K562 (cell line): ENCODE measurements at regions not wholly inside any gene's neighbourhood (a gene's known extent, or its start where the extent isn't known, plus 50 kb on each side); places are given as distances from the start of the nearest gene placed in this dataset.

ENCODE experiments used
- ATAC-seq: fragments of 200-7000 bp; cut with Tn5 transposase; 3 replicates; pipeline ENCODE4 v1.9.1; 2020; ENCODE audit warnings: moderate library complexity
- BruUV-seq: library from RNA; stranded (reverse); fragments of 400-500 nt; replicated peaks from 2 replicates; lab custom pipeline; 2021; lab: Mats Ljungman, UMichigan
- CTCF ChIA-PET: fragments of 300-600 bp; formaldehyde crosslinking; extraction: SDS; loops from one replicate; lab custom pipeline; 2021; ENCODE audit warnings: low intra/inter-chr PET ratio; lab: Yijun Ruan, JAX
- POLR2A ChIA-PET: fragments of 300-600, 350-650 bp; sonication (Branson Sonifier 250); formaldehyde crosslinking; extraction: SDS; loops from one replicate; lab custom pipeline; 2021; ENCODE audit warnings: antibody characterized with exemption, inconsistent platforms; lab: Yijun Ruan, JAX
- DNase-seq, 4 experiments: peaks; one replicate each; pipeline versions ENCODE4 v3.0.0 to v3.0.0-alpha.2; 2011 to 2018; ENCODE audit warnings: low spot score in 3 of 4, mixed read lengths in 3 of 4; ENCODE audit errors: extremely low read depth in 1 of 4
- FAIRE-seq: peaks from 2 replicates; lab custom pipeline; 2011; peaks lifted over from hg19 to GRCh38; lab: Jason Lieb, UNC
- H2AFZ ChIP-seq: 2 replicates; pipeline ENCODE4 v1.6.0; 2011; ENCODE audit warnings: low read depth, low read length, control low read depth, inconsistent platforms
- H3K27ac ChIP-seq: fragments of 200-600 bp; 3 replicates; pipeline ENCODE4 v1.8.0; 2011; ENCODE audit warnings: low read depth, mild to moderate bottlenecking, control low read depth, inconsistent platforms, low read length, moderate library complexity, mixed read lengths; ENCODE audit errors: extremely low read depth
- H3K27me3 ChIP-seq, 2 experiments: fragments of 300-600 bp in 1 of 2; 2 replicates in 1 of 2; 3 replicates in 1 of 2; pipeline versions ENCODE4 v1.6.0 to v1.8.0; 2011; ENCODE audit warnings: inconsistent platforms in 2 of 2, low read length in 2 of 2, mild to moderate bottlenecking in 1 of 2, mixed read lengths in 1 of 2, moderate library complexity in 1 of 2; ENCODE audit not compliant: control insufficient read depth in 2 of 2, insufficient read depth in 2 of 2
- H3K36me3 ChIP-seq: fragments of 300-600 bp; 3 replicates; pipeline ENCODE4 v1.8.0; 2011; ENCODE audit warnings: mild to moderate bottlenecking, low read length, inconsistent platforms; ENCODE audit not compliant: control insufficient read depth, insufficient read depth
- H3K4me1 ChIP-seq, 2 experiments: fragments of 200-600 bp in 1 of 2; replicated peaks in 1 of 2; 2 replicates in 1 of 2; 3 replicates in 1 of 2; pipeline versions ENCODE4 v1.5.1 to v1.8.0; 2011; ENCODE audit warnings: inconsistent platforms in 2 of 2, low read length in 2 of 2, mild to moderate bottlenecking in 1 of 2, mixed read lengths in 1 of 2, moderate library complexity in 1 of 2; ENCODE audit not compliant: control insufficient read depth in 2 of 2, insufficient read depth in 2 of 2
- H3K4me2 ChIP-seq: 2 replicates; pipeline ENCODE4 v1.6.1; 2011; ENCODE audit warnings: low read length, control low read depth, inconsistent platforms, mixed read lengths; ENCODE audit not compliant: insufficient read depth
- H3K4me3 ChIP-seq: fragments of 200-600 bp; sonication (generic), shearing (Covaris generic); 2 replicates; pipeline ENCODE4 v1.5.1; 2016; ENCODE audit warnings: control low read depth, inconsistent platforms
- H3K79me2 ChIP-seq: fragments of 200-600 bp; 3 replicates; pipeline ENCODE4 v1.8.0; 2011; ENCODE audit warnings: low read length, inconsistent platforms; ENCODE audit not compliant: control insufficient read depth, insufficient read depth
- H3K9ac ChIP-seq, 2 experiments: 2 replicates each; pipeline versions ENCODE4 v1.6.0 to v1.6.1; 2011; ENCODE audit warnings: low read depth in 2 of 2, low read length in 2 of 2, control low read depth in 1 of 2, inconsistent platforms in 1 of 2, mild to moderate bottlenecking in 1 of 2, mixed read lengths in 1 of 2; ENCODE audit not compliant: insufficient read depth in 1 of 2
- H3K9me1 ChIP-seq: one replicate; pipeline ENCODE4 v1.6.0; 2011; ENCODE audit warnings: inconsistent platforms, mild to moderate bottlenecking, low read length, moderate library complexity; ENCODE audit not compliant: control insufficient read depth, insufficient read depth
- H3K9me3 ChIP-seq: replicated peaks from 2 replicates; pipeline ENCODE4 v1.5.1; 2011; ENCODE audit warnings: low read depth, low read length, inconsistent platforms; ENCODE audit not compliant: control insufficient read depth, insufficient read depth
- H4K20me1 ChIP-seq: replicated peaks from 2 replicates; pipeline ENCODE4 v1.6.1; 2011; ENCODE audit warnings: low read length, inconsistent platforms, mixed read lengths; ENCODE audit not compliant: control insufficient read depth, insufficient read depth
- CBFA2T3 ChIP-seq: fragments of 450-650 bp; IDR thresholded peaks from 2 replicates; pipeline ENCODE4 v1.6.1; 2017
- ETS2 ChIP-seq: IDR thresholded peaks from 2 replicates; pipeline ENCODE4 v1.6.1; 2016; ENCODE audit warnings: borderline replicate concordance, missing genetic modification characterization, mild to moderate bottlenecking, moderate library complexity, missing compliant biosample characterization; ENCODE audit not compliant: poor library complexity, severe bottlenecking
- KLF1 ChIP-seq: fragments of 450-650 bp; IDR thresholded peaks from 2 replicates; pipeline ENCODE4 v1.6.1; 2016; ENCODE audit warnings: missing genetic modification characterization, missing compliant biosample characterization
- PHF8 ChIP-seq: fragments of 200-600 bp; sonication (generic); IDR thresholded peaks from 2 replicates; pipeline ENCODE4 v1.6.1; 2012; ENCODE audit warnings: mixed run types, mild to moderate bottlenecking, inconsistent platforms, low read length, moderate library complexity, borderline replicate concordance
- RBM14 ChIP-seq: fragments of 200-400 bp; formaldehyde crosslinking; IDR thresholded peaks from 2 replicates; pipeline ENCODE4 v1.6.1; 2018; ENCODE audit warnings: low read depth, mild to moderate bottlenecking, low read length, moderate library complexity, borderline replicate concordance; ENCODE audit not compliant: insufficient read depth
- TBL1XR1 ChIP-seq, 2 experiments: IDR thresholded peaks; 2 replicates each; pipeline ENCODE4 v1.6.1; 2012; ENCODE audit warnings: improper control_type of control experiment in 2 of 2, low read length in 2 of 2, mild to moderate bottlenecking in 1 of 2
- ZNF408 ChIP-seq: fragments of 250-450 bp; sonication (Bioruptor Pico); IDR thresholded peaks from 2 replicates; pipeline ENCODE4 v1.4.0; 2020; ENCODE audit warnings: low read depth, mild to moderate bottlenecking, moderate library complexity
- ZNF436 ChIP-seq: fragments of 250-450, 450-650 bp; sonication (Bioruptor Pico); formaldehyde crosslinking; IDR thresholded peaks from 2 replicates; pipeline ENCODE4 v1.7.0; 2020; ENCODE audit warnings: mild to moderate bottlenecking
- WGBS: fragments of 100-300 bp; shearing (Covaris generic); methylation state at CpG from one replicate; pipeline ENCODE4 v1.1.6; 2016; ENCODE audit warnings: low coverage, mixed read lengths; ENCODE audit not compliant: insufficient coverage; ENCODE audit errors: missing lambda C conversion rate; 5-methylcytosine and 5-hydroxymethylcytosine counted together
- in situ Hi-C: fragments of 300-500 bp; cut with MboI; formaldehyde crosslinking; loops from 4 replicates; pipeline ENCODE4 v1.15.0; 2018; ENCODE audit warnings: inconsistent platforms, mixed read lengths
- intact Hi-C: fragments of 100-400 bp; cut with micrococcal nuclease; formaldehyde crosslinking; loops from 2 replicates; pipeline ENCODE4 v1.14.2; 2022
- TF ChIP-seq, protein P1 (sequence below): fragments of 450-650 bp; formaldehyde crosslinking; IDR thresholded peaks from 2 replicates; pipeline ENCODE4 v1.4.0; 2022; ENCODE audit warnings: missing genetic modification characterization

DNA sequence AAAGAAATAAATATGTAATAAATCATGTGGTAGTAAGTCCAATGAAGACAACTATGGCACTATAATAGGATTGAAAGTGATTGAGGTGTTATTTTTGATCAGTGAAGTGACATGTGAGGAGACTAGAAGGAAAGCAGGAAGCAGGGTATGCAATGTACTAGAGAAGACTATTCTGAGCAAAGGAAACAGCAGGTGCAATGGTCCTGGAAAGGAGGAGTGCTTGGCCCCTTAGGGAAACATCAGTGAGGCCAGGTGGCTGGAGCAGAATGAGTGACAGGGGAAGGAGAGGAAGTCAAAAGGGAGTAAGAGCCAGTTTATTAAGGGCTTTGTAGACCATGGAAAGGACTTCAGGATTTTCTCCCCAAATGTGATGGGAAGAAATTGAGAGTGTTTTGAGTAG is 207.6 kb upstream of the HCCS start (continued):
- TF ChIP-seq, protein P1, sequence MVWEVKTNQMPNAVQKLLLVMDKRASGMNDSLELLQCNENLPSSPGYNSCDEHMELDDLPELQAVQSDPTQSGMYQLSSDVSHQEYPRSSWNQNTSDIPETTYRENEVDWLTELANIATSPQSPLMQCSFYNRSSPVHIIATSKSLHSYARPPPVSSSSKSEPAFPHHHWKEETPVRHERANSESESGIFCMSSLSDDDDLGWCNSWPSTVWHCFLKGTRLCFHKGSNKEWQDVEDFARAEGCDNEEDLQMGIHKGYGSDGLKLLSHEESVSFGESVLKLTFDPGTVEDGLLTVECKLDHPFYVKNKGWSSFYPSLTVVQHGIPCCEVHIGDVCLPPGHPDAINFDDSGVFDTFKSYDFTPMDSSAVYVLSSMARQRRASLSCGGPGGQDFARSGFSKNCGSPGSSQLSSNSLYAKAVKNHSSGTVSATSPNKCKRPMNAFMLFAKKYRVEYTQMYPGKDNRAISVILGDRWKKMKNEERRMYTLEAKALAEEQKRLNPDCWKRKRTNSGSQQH (CRISPR knock-in tag) = no peak

DNA sequence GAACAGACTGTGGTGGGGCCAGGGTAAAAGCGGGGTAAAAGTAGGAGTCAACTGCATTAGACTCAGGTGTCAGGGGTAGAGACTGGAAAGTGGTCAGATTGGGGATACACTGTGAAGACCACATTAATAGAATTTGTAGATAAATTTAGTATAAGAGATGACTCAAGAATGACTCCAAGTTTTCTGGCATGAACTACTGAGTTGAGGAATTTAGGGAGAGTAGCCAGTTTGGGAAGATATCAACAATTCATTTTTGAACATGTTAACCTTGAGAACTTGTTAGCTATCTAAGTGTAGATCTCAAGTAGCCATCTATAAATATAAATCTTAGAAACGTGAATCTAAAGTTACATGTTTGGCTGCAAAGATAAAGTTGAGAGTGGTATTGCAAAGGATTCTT is 206.9 kb upstream of the HCCS start:
- 4% methylated on average over 2 of the region's 2 CpGs for WGBS
- DNase-seq (no peak), ATAC-seq (no peak), FAIRE-seq (no peak)
- Histone ChIP-seq H4K20me1 (no peaks in the 10 kb centered on the region), H3K79me2 (no peaks in the 10 kb centered on the region), H3K9me1 (no peaks in the 10 kb centered on the region), H3K9me3 (no peaks in the 10 kb centered on the region), H2AFZ (no peak overlapping the region), H3K27me3 (no peaks in the 10 kb centered on the region), H3K27ac (no peak overlapping the region), H3K4me1 (no peaks in the 10 kb centered on the region), H3K36me3 (no peaks in the 10 kb centered on the region), H3K9ac (no peak overlapping the region), H3K4me2 (no peak overlapping the region), H3K4me3 (no peak overlapping the region)
- in situ Hi-C loops (no loop called here), intact Hi-C loops (no loop called here)
- BruUV-seq = no TSS peak
- TF ChIP-seq ETS2 (tag) (no peak), ZNF408 (CRISPR knock-in tag) (no peak), TBL1XR1 (IDR thresholded peaks at IDR 0.05; ENCODE audit: low read length in 2 of 2) (no peak), ZNF436 (CRISPR knock-in tag) (no peak), RBM14 (no peak), CBFA2T3 (no peak), PHF8 (no peak), KLF1 (tag) (no peak)
- ChIA-PET CTCF (no interaction called here), POLR2A (no interaction called here)
